GM08714 (cell line): ENCODE measurements at regions not wholly inside any gene's neighbourhood (a gene's known extent, or its start where the extent isn't known, plus 50 kb on each side); places are given as distances from the start of the nearest gene placed in this dataset.
"Not testable (repeated sequence)": the region's sequence is repeated elsewhere in the genome, so short reads cannot be mapped to it uniquely, and the experiment has no call there.

ENCODE experiments used
- H3K4me3 ChIP-seq: fragments of 200-500 bp; sonication (Bioruptor generic); 2 replicates; pipeline ENCODE4 v1.5.1; 2014; ENCODE audit warnings: mild to moderate bottlenecking, low read length, inconsistent platforms
- ZNF274 ChIP-seq: IDR thresholded peaks from 2 replicates; pipeline ENCODE4 v1.6.1; 2012; ENCODE audit warnings: mild to moderate bottlenecking, low read depth, low read length

GRCh38 chr12:125549836-125550235 is 484.6 kb downstream of the AACS start:
- H3K4me3 ChIP-seq = no peak overlapping the region
- TF ChIP-seq ZNF274 = no peak

GRCh38 chr12:125552295-125552694 is 487.1 kb downstream of the AACS start:
- no peak for TF ChIP-seq ZNF274
- H3K4me3 ChIP-seq = no peak overlapping the region

DNA sequence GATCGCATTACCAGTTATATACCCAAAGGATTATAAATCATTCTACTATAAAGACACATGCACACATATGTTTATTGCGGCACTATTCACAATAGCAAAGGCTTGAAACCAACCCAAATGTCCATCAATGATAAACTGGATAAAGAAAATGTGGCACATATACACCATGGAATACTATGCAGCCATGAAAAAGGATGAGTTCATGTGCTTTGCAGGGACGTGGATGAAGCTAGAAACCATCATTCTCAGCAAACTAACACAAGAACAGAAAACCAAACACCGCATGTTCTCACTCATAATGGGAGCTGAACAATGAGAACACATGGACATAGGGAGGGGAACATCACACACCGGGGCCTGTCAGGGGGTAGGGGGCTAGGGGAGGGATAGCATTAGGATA is 495.8 kb downstream of the AACS start:
- H3K4me3 ChIP-seq = not testable (repeated sequence)

- TF ChIP-seq ZNF274 = no peak
- no peak overlapping the region for H3K4me3 ChIP-seq
Observed at GRCh38 chr12:125564753-125565152, 499.5 kb downstream of the AACS start.

DNA sequence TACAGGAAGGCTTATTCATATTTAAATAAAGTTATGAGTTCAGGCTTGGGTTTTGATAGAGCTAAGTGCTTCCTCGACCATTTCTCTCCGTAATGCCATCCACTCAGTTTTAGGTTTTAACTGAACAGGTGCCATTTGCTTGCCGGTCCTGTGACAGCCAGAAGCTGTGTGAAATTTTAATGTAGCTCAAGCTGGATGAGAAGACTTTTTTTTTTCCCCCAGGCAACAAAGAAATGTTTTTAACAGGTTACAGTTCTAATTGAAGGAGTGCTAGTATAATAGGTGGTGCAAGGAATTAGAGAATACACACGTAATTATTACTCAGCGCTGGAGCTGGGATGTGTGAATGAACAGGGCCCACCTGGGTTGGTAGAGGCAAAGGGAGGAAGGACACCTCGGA is 502.3 kb downstream of the AACS start:
- no peak overlapping the region for H3K4me3 ChIP-seq
- no peak for TF ChIP-seq ZNF274

- H3K4me3 ChIP-seq = no peak overlapping the region
- no peak for TF ChIP-seq ZNF274
Observed at GRCh38 chr12:125568306-125568705, 503.1 kb downstream of the AACS start.

- TF ChIP-seq ZNF274 = no peak
- H3K4me3 ChIP-seq = no peak overlapping the region
Observed at GRCh38 chr12:125573271-125573670, 508.0 kb downstream of the AACS start.

- no peak overlapping the region for H3K4me3 ChIP-seq
- no peak for TF ChIP-seq ZNF274
Observed at GRCh38 chr12:125577334-125577733, 512.1 kb downstream of the AACS start.

GRCh38 chr12:125579916-125580315 is 514.7 kb downstream of the AACS start:
- no peak overlapping the region for H3K4me3 ChIP-seq
- TF ChIP-seq ZNF274 = no peak

DNA sequence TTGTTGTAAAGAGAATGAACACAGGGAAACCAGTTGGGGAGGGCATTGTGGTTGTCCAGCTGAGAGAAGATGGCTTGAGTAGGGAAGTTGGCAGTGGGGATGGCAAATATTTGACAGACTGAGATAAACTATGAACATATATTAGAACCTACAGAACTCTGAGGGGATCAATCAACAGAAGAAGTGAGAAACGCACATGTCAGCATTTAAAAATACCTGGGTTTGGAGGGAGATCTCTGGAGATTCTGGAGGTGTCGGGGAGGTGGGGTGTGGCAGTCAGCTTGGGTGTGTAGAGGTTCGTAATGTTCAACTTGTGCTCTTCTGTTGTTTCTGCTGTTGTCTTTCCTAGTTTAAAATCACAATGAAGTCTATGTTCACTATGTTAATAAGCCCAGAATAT is 517.8 kb downstream of the AACS start:
- no peak overlapping the region for H3K4me3 ChIP-seq

DNA sequence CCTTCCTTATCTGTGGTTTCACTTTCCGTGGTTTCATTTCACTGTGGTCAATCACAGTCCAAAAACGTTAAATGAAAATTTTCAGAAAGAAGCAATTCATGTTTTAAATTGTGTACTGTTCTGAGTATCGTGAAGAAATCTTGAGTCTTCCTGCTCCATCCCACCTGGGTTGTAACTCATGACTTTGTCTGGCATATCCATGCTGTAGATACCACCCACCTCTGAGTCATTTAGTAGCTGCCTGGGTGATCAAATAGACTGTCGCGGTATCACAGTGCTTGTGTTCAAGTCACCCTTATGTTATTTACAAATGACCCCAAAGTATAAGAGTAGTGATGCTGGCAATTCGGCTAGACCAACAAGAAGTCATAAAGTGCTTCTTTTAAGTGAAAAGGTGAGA is 521.2 kb downstream of the AACS start:
- H3K4me3 ChIP-seq = no peak overlapping the region
- TF ChIP-seq ZNF274 = no peak

More for the DNA sequence above, 517.8 kb downstream of the AACS start:
- TF ChIP-seq ZNF274 = no peak

GRCh38 chr12:125593269-125593668 is 528.0 kb downstream of the AACS start:
- H3K4me3 ChIP-seq = no peak overlapping the region
- TF ChIP-seq ZNF274 = no peak

DNA sequence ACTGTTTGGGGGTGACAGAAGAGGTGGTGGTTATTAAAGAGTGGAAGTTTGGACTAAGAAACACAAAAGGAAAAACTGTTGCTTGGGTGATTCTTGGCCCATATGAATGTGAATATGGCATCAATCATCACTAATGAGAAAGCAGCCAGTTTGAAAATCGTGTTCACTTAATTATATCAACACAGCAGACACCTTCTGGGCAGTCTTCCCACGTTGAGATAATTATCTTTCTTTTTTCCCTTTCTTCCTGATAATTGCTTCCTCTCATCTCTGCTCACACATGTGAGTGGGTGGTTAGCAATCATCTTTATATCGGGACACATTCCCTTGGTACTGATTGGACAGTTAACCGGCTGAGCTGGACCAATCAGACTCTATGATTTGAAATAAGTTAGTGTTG is 539.7 kb downstream of the AACS start:
- TF ChIP-seq ZNF274 = no peak
- H3K4me3 ChIP-seq = no peak overlapping the region

- H3K4me3 ChIP-seq = no peak overlapping the region
- no peak for TF ChIP-seq ZNF274
Observed at GRCh38 chr12:125606312-125606711, 541.1 kb downstream of the AACS start.

- H3K4me3 ChIP-seq = no peak overlapping the region
- TF ChIP-seq ZNF274 = no peak
Observed at GRCh38 chr12:125610292-125610691, 545.1 kb downstream of the AACS start.

- H3K4me3 ChIP-seq = no peak overlapping the region
- no peak for TF ChIP-seq ZNF274
Observed at GRCh38 chr12:125610971-125611370, 545.7 kb downstream of the AACS start.

DNA sequence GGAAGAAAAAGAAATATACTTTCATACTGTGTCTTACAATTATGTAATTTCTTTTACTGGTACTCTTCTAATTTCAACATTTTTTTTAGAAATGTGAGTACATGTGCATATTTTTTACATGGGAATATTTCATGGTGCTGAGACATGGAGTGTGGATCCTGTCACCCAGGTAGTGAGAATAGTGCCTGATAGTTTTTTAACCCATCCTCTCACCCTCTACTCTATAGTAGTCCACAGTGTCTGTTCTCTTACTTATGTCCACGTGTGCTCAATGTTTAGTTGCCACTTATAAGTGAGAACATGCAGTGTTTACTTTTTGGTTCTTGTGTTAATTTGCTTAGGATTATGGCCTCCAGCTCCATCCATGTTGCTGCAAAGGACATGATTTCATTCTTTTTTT is 548.8 kb downstream of the AACS start:
- TF ChIP-seq ZNF274 = no peak
- H3K4me3 ChIP-seq = no peak overlapping the region
